Retinal pigment epithelial cell (primary cell): ENCODE measurements at regions not wholly inside any gene's neighbourhood (a gene's known extent, or its start where the extent isn't known, plus 50 kb on each side); places are given as distances from the start of the nearest gene placed in this dataset.
A peak's percentile ranks its signal among the peaks of the same experiment; 100 is the strongest.

Experiments used
- DNase-seq: peaks from one replicate; pipeline ENCODE4 v3.0.0-alpha.2; 2010; ENCODE audit warnings: low read depth
- H3K4me3 ChIP-seq: 2 replicates; pipeline ENCODE4 v1.5.1; 2011; ENCODE audit warnings: mild to moderate bottlenecking, low read length, control low read depth, moderate library complexity
- CTCF ChIP-seq: conservative IDR thresholded peaks from 2 replicates; pipeline ENCODE4 v1.5.1; 2011; ENCODE audit warnings: low read depth, low read length, control low read depth, inconsistent platforms

- TF ChIP-seq CTCF: no peak
- no peak overlapping the region for H3K4me3 ChIP-seq
- DNase-seq: no peak
Observed at GRCh38 chr9:3001311-3001710, 157.4 kb upstream of the PUM3 start.

GRCh38 chr9:2992427-2992826, 148.5 kb upstream of the PUM3 start:
- TF ChIP-seq CTCF: no peak
- no peak overlapping the region for H3K4me3 ChIP-seq
- DNase-seq: no peak

- peak; percentile 42 for TF ChIP-seq CTCF
- H3K4me3 ChIP-seq: no peak overlapping the region
- no peak for DNase-seq
Observed at GRCh38 chr9:2991292-2991691, 147.4 kb upstream of the PUM3 start.

GRCh38 chr9:2987679-2988078, 143.8 kb upstream of the PUM3 start:
- H3K4me3 ChIP-seq: no peak overlapping the region
- no peak for DNase-seq
- TF ChIP-seq CTCF: no peak

- no peak for TF ChIP-seq CTCF
- H3K4me3 ChIP-seq: no peak overlapping the region
- DNase-seq: no peak
Observed at GRCh38 chr9:2985343-2985742, 141.4 kb upstream of the PUM3 start.

- DNase-seq: no peak
- TF ChIP-seq CTCF: no peak
- H3K4me3 ChIP-seq: no peak overlapping the region
Observed at GRCh38 chr9:2984491-2984890, 140.6 kb upstream of the PUM3 start.

- H3K4me3 ChIP-seq: no peak overlapping the region
- no peak for TF ChIP-seq CTCF
- no peak for DNase-seq
Observed at GRCh38 chr9:2979957-2980610, 136.2 kb upstream of the PUM3 start.
